CD4-positive, alpha-beta memory T cell (primary cell): ENCODE measurements at regions not wholly inside any gene's neighbourhood (a gene's known extent, or its start where the extent isn't known, plus 50 kb on each side); places are given as distances from the start of the nearest gene placed in this dataset.
"Not testable (repeated sequence)": the region's sequence is repeated elsewhere in the genome, so short reads cannot be mapped to it uniquely, and the experiment has no call there.

Experiments used
- CTCF ChIA-PET: fragments of 350-600 bp; sonication (Branson Sonifier 250); formaldehyde crosslinking; loops from one replicate; lab custom pipeline; 2021; ENCODE audit warnings: inconsistent platforms; ENCODE audit not compliant: partially characterized antibody; lab: Charles Lee
- POLR2A ChIA-PET: fragments of 350-600 bp; sonication (Branson Sonifier 250); formaldehyde crosslinking; loops from one replicate; lab custom pipeline; 2021; ENCODE audit not compliant: partially characterized antibody; lab: Charles Lee
- DNase-seq, 5 donors: peaks; one replicate each; pipeline versions ENCODE4 v3.0.0 to v3.0.0-alpha.2; 2020 to 2022; ENCODE audit warnings: mixed read lengths in 1 of 5
- H3K27ac ChIP-seq: one replicate; pipeline ENCODE4 v1.7.0; 2013; ENCODE audit warnings: low read depth, low read length
- H3K27me3 ChIP-seq: 2 replicates; pipeline ENCODE4 v1.7.0; 2013; ENCODE audit warnings: mild to moderate bottlenecking, low read length, moderate library complexity; ENCODE audit not compliant: insufficient read depth
- H3K36me3 ChIP-seq: 2 replicates; pipeline ENCODE4 v1.7.0; 2013; ENCODE audit warnings: mild to moderate bottlenecking, low read length, moderate library complexity; ENCODE audit not compliant: insufficient read depth
- H3K4me1 ChIP-seq: 2 replicates; pipeline ENCODE4 v1.7.0; 2013; ENCODE audit warnings: mild to moderate bottlenecking, low read length, moderate library complexity; ENCODE audit not compliant: insufficient read depth
- H3K4me3 ChIP-seq, 2 donors: one replicate each; pipeline ENCODE4 v1.7.0; 2013; ENCODE audit warnings: low read length in 2 of 2, mild to moderate bottlenecking in 1 of 2
- H3K9me3 ChIP-seq, 2 donors: one replicate each; pipeline ENCODE4 v1.7.0; 2013; ENCODE audit warnings: low read length in 2 of 2, control low read depth in 1 of 2; ENCODE audit not compliant: control insufficient read depth in 1 of 2
- H3K27ac Mint-ChIP-seq, 7 donors: one replicate each; pipeline ENCODE4 v1.8.0; 2020 to 2021; ENCODE audit warnings: mixed read lengths in 7 of 7, mild to moderate bottlenecking in 6 of 7, inconsistent platforms in 3 of 7, moderate library complexity in 3 of 7
- H3K27me3 Mint-ChIP-seq, 2 donors: one replicate each; pipeline ENCODE4 v1.8.0; 2020 to 2021; ENCODE audit warnings: mixed read lengths in 2 of 2
- H3K36me3 Mint-ChIP-seq, 2 donors: one replicate each; pipeline ENCODE4 v1.8.0; 2020 to 2021; ENCODE audit warnings: mixed read lengths in 2 of 2, inconsistent platforms in 1 of 2, mild to moderate bottlenecking in 1 of 2
- H3K4me1 Mint-ChIP-seq, 4 donors: one replicate each; pipeline ENCODE4 v1.8.0; 2020 to 2021; ENCODE audit warnings: mixed read lengths in 4 of 4, mild to moderate bottlenecking in 1 of 4
- H3K4me3 Mint-ChIP-seq, 8 donors: one replicate each; pipeline ENCODE4 v1.8.0; 2020 to 2021; ENCODE audit warnings: mixed read lengths in 8 of 8, mild to moderate bottlenecking in 7 of 8, moderate library complexity in 6 of 8, inconsistent platforms in 3 of 8
- H3K9me3 Mint-ChIP-seq, 8 donors: one replicate each; pipeline ENCODE4 v1.8.0; 2020 to 2021; ENCODE audit warnings: mixed read lengths in 8 of 8, mild to moderate bottlenecking in 5 of 8, inconsistent platforms in 3 of 8, moderate library complexity in 1 of 8
- intact Hi-C: fragments of 100-400 bp; cut with micrococcal nuclease; formaldehyde crosslinking; loops from one replicate; pipeline ENCODE4 v1.15.1; 2023

DNA sequence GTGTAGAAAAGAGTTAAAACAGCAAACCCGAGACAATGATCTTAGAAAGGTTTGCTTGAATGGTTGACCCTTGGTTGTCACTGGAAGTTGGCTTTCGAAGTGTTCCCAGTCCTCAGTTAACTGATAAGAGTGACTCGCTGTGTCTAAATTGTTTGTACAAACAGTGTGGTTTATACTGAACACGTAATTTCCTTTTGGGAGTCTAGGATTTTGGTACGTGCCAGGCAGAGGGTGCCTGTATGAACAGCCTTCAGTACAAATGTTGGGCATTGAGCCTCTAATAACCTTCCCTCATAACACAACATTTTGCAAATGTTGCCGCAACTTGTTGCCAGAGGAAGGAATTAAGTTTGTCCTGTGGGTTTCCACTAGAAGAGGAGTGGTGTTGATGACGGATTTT is 95.8 kb upstream of the DPP10 start:
- Histone ChIP-seq H3K4me3 (no peak overlapping the region), H3K27me3 (no peaks in the 10 kb centered on the region), H3K9me3 (no peaks in the 10 kb centered on the region), H3K27ac (no peak overlapping the region), H3K4me1 (no peaks in the 10 kb centered on the region), H3K36me3 (no peaks in the 10 kb centered on the region)
- intact Hi-C loops, result no loop called here
- CTCF ChIA-PET, result no interaction called here
- H3K4me1 Mint-ChIP-seq, result no peaks in the 10 kb centered on the region
- H3K4me3 Mint-ChIP-seq, result no peak overlapping the region
- H3K9me3 Mint-ChIP-seq, result peaks cover 0 to 3% (median 0%) of the 10 kb centered on the region in 8 donors
- no peak overlapping the region for H3K27ac Mint-ChIP-seq
- no peak for DNase-seq
- POLR2A ChIA-PET, result no interaction called here
- H3K27me3 Mint-ChIP-seq, result peaks cover 0 to 1% of the 10 kb centered on the region in 2 donors
- no peaks in the 10 kb centered on the region for H3K36me3 Mint-ChIP-seq

DNA sequence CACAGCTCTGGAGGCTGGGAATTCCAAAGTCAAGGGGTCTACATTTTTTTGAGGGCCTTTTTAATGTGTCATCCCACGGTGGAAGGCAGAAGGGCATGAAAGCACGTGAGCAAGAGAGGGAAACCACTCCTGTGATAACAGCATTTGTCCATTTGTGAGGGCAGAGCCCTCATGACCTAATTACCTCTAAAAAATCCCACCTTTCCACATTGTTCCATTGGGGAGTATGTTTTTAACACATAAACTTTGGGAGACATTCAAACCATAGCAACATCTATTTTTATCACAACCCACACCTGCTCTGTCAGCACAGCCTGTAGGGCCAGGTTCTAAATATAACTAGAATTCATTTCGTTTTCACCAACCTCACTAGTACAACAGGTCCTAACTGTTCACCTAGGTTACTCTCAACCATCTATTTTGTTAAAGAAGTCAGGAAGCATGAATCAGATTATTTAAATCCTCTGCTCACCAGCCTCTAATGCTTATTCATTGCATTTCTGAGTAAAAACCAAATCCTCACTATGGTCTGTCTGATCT is 92.2 kb upstream of the DPP10 start:
- POLR2A ChIA-PET, result no interaction called here
- CTCF ChIA-PET, result no interaction called here
- no peaks in the 10 kb centered on the region for H3K9me3 ChIP-seq
- Mint-ChIP-seq H3K9me3 (peaks cover 0 to 3% (median 0%) of the 10 kb centered on the region in 8 donors), H3K4me3 (no peak overlapping the region), H3K36me3 (no peaks in the 10 kb centered on the region), H3K4me1 (no peaks in the 10 kb centered on the region), H3K27ac (no peak overlapping the region), H3K27me3 (no peaks in the 10 kb centered on the region)
- H3K27ac ChIP-seq, result no peak overlapping the region
- H3K36me3 ChIP-seq, result no peaks in the 10 kb centered on the region
- no peaks in the 10 kb centered on the region for H3K4me1 ChIP-seq
- H3K27me3 ChIP-seq, result no peaks in the 10 kb centered on the region
- intact Hi-C loops, result no loop called here
- H3K4me3 ChIP-seq, result no peak overlapping the region
- DNase-seq, result no peak

DNA sequence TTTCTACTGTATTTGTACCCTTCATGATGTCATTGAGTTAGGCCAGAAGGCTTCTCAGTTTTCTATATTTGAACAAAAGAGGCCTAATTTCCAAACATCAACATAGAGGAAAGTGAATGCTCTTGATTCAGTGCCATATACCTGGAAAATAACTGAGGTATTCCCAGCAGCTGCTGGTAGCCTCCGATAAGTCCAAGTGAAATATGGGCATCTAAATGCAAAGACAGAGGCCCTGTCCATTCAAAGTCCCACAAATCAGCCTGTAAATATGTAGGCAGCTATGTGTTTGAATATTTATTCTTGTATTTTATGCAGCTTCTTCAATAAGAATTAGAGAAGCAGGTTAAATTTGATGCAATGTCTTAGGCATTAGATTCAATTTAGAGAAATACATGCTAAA is 89.5 kb upstream of the DPP10 start:
- CTCF ChIA-PET, result no interaction called here

DNA sequence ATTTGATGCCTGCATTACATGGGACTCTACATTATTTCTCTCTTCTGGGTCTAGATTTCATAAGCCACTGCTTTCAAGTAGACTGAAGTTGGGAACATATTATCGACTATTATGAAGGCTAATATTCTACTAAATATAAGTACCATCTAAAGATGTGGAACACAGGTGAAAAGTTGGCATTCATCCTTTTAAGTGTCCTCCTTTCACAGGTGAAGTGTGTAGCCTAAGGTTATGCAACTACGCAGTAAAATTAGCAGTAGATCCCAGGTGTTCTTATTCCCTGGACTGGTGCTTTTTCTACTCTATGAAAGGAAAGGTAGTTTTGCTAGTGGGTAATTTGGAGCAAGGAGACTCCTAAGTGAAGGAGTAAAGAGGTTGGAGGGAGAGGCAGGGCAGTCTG is 88.2 kb upstream of the DPP10 start:
- intact Hi-C loops, result no loop called here
- Histone ChIP-seq H3K27ac (no peak overlapping the region), H3K9me3 (no peaks in the 10 kb centered on the region), H3K4me1 (no peaks in the 10 kb centered on the region), H3K4me3 (no peak overlapping the region), H3K36me3 (no peaks in the 10 kb centered on the region), H3K27me3 (no peaks in the 10 kb centered on the region)
- DNase-seq, result no peak
- H3K4me1 Mint-ChIP-seq, result no peaks in the 10 kb centered on the region
- H3K4me3 Mint-ChIP-seq, result no peak overlapping the region
- no peak overlapping the region for H3K27ac Mint-ChIP-seq
- ChIA-PET POLR2A (no interaction called here), CTCF (no interaction called here)
- no peaks in the 10 kb centered on the region for H3K36me3 Mint-ChIP-seq
- no peaks in the 10 kb centered on the region for H3K27me3 Mint-ChIP-seq
- H3K9me3 Mint-ChIP-seq, result peaks cover 0 to 3% (median 0%) of the 10 kb centered on the region in 8 donors

More for the DNA sequence above, 89.5 kb upstream of the DPP10 start:
- DNase-seq, result no peak
- intact Hi-C loops, result no loop called here
- POLR2A ChIA-PET, result no interaction called here
- Mint-ChIP-seq H3K27ac (no peak overlapping the region), H3K4me1 (no peaks in the 10 kb centered on the region), H3K36me3 (no peaks in the 10 kb centered on the region), H3K27me3 (no peaks in the 10 kb centered on the region), H3K9me3 (peaks cover 0 to 3% (median 0%) of the 10 kb centered on the region in 8 donors), H3K4me3 (no peak overlapping the region)
- Histone ChIP-seq H3K9me3 (no peaks in the 10 kb centered on the region), H3K4me1 (no peaks in the 10 kb centered on the region), H3K27ac (no peak overlapping the region), H3K27me3 (no peaks in the 10 kb centered on the region), H3K4me3 (no peak overlapping the region), H3K36me3 (no peaks in the 10 kb centered on the region)

DNA sequence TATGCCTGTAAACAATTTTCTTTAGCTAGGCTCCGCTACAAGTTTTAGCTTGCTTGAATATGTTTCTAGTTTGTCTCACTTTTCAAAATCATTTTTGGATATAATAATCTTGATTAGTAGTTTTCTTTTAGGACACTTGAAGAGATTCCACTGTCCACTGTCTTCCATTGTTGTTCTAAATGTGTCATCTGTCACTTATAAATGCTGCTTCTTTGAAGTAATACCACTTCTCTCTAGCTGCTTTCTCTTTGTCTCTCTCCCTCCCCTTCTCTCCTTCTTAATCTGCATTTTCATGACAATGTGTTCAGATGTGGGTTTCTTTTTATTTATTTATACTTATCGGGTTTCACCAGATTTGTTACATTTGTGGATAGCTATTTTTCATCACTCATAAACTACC is 73.7 kb upstream of the DPP10 start:
- H3K4me1 Mint-ChIP-seq, result no peaks in the 10 kb centered on the region
- intact Hi-C loops, result no loop called here
- H3K9me3 Mint-ChIP-seq, result peaks cover 2 to 30% (median 21%) of the 10 kb centered on the region in 8 donors
- ChIA-PET POLR2A (no interaction called here), CTCF (no interaction called here)
- no peak overlapping the region for H3K4me3 ChIP-seq
- H3K27me3 ChIP-seq, result no peaks in the 10 kb centered on the region
- H3K36me3 Mint-ChIP-seq, result no peaks in the 10 kb centered on the region
- no peak overlapping the region for H3K4me3 Mint-ChIP-seq
- H3K27ac ChIP-seq, result no peak overlapping the region
- H3K36me3 ChIP-seq, result no peaks in the 10 kb centered on the region
- DNase-seq, result no peak
- no peaks in the 10 kb centered on the region for H3K27me3 Mint-ChIP-seq
- H3K27ac Mint-ChIP-seq, result no peak overlapping the region
- H3K4me1 ChIP-seq, result no peaks in the 10 kb centered on the region
- peaks cover 0 to 3% of the 10 kb centered on the region in 2 donors for H3K9me3 ChIP-seq

DNA sequence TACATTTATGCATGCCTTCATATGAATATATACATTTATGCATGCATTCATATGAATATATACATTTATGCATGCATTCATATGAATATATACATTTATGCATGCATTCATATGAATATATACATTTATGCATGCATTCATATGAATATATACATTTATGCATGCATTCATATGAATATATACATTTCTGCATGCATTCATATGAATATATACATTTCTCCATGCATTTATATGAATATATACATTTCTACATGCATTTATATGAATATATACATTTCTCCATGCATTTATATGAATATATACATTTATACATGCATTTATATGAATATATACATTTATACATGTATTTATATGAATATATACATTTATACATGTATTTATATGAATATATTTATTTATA is 70.7 kb upstream of the DPP10 start:
- H3K27ac ChIP-seq, H3K4me3 ChIP-seq, H3K36me3 ChIP-seq, POLR2A ChIA-PET, H3K27me3 ChIP-seq, H3K9me3 ChIP-seq, H3K4me1 Mint-ChIP-seq, intact Hi-C loops, DNase-seq, H3K27ac Mint-ChIP-seq, H3K4me1 ChIP-seq, CTCF ChIA-PET, H3K4me3 Mint-ChIP-seq, H3K27me3 Mint-ChIP-seq, H3K36me3 Mint-ChIP-seq: not testable (repeated sequence)
- H3K9me3 Mint-ChIP-seq, result peaks cover 2 to 30% (median 21%) of the 10 kb centered on the region in 8 donors

DNA sequence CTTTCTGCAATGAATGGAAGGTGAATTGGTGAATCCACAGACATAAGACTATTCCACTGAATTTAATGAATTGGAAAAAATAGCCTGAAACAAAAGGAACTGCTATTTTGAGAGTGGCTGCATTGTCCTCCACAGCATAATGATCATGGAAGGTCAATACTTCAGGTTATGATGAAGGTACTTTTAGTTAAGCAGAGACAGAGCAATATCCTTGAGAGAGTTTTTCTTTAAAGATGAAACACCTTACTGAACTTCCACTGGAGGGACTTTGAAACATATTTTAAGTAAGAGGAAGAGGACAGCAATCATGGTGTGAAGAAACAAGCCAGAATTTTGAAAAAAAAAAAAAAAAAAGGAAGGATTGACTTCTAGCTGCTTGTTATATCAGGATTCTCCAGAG is 68.8 kb upstream of the DPP10 start:
- CTCF ChIA-PET, result no interaction called here
- Histone ChIP-seq H3K4me3 (no peak overlapping the region), H3K9me3 (no peaks in the 10 kb centered on the region), H3K27me3 (no peaks in the 10 kb centered on the region), H3K27ac (no peak overlapping the region), H3K36me3 (no peaks in the 10 kb centered on the region), H3K4me1 (no peaks in the 10 kb centered on the region)
- no peak for DNase-seq
- POLR2A ChIA-PET, result interaction anchor here (0.6 kb wide), 1 partner anchor 72 kb away, joined by 5 read pairs; no protein-coding TSS in a partner anchor
- Mint-ChIP-seq H3K27ac (no peak overlapping the region), H3K4me3 (no peak overlapping the region), H3K9me3 (peaks cover 0 to 20% (median 15%) of the 10 kb centered on the region in 8 donors), H3K36me3 (no peaks in the 10 kb centered on the region), H3K4me1 (no peaks in the 10 kb centered on the region), H3K27me3 (no peaks in the 10 kb centered on the region)
- intact Hi-C loops, result no loop called here

DNA sequence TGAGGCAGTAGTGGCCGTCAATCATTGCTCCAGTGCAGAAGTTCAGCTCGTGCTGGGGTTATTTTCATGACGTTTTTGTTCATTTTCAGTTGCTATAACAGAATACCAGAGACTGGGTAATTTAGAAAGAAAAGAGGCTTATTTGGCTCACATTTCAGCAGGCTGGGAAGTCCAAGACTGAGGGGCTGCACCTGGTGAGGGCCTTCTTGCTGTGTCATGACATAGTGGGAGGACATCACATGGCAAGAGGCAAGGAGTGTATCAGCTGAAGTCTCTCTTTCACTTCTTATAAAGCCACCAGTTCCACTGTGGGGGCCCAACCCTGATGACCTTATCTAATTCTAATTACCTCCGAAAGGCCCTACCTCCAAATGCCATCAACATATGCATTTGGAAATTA is 58.0 kb upstream of the DPP10 start:
- no peaks in the 10 kb centered on the region for H3K4me1 Mint-ChIP-seq
- Histone ChIP-seq H3K9me3 (no peaks in the 10 kb centered on the region), H3K4me1 (no peaks in the 10 kb centered on the region), H3K4me3 (no peak overlapping the region), H3K36me3 (no peaks in the 10 kb centered on the region), H3K27me3 (no peaks in the 10 kb centered on the region), H3K27ac (no peak overlapping the region)
- no peak overlapping the region for H3K27ac Mint-ChIP-seq
- POLR2A ChIA-PET, result no interaction called here
- intact Hi-C loops, result no loop called here
- peaks cover 0 to 1% of the 10 kb centered on the region in 2 donors for H3K27me3 Mint-ChIP-seq
- CTCF ChIA-PET, result no interaction called here
- no peak for DNase-seq
- no peaks in the 10 kb centered on the region for H3K36me3 Mint-ChIP-seq
- peaks cover 0 to 6% (median 0%) of the 10 kb centered on the region in 8 donors for H3K9me3 Mint-ChIP-seq
- H3K4me3 Mint-ChIP-seq, result no peak overlapping the region
